Testis (tissue), 2 donors: ENCODE measurements at regions not wholly inside any gene's neighbourhood (a gene's known extent, or its start where the extent isn't known, plus 50 kb on each side); places are given as distances from the start of the nearest gene placed in this dataset.

Experiments used
- POLR2A ChIP-seq: fragments of 450-650 bp; IDR thresholded peaks from one replicate; pipeline ENCODE4 v1.6.1; 2017; ENCODE audit warnings: antibody characterized with exemption, mild to moderate bottlenecking, moderate library complexity
- TF ChIP-seq, protein P1 (sequence below), 3 experiments: fragments of 450-650 bp in 2 of 3; fragments of 200-600 bp in 1 of 3; sonication (generic) in 1 of 3; IDR thresholded peaks; one replicate each; pipeline ENCODE4 v1.5.1; 2016 to 2019; ENCODE audit warnings: antibody characterized with exemption in 3 of 3, mild to moderate bottlenecking in 2 of 3, moderate library complexity in 1 of 3

DNA sequence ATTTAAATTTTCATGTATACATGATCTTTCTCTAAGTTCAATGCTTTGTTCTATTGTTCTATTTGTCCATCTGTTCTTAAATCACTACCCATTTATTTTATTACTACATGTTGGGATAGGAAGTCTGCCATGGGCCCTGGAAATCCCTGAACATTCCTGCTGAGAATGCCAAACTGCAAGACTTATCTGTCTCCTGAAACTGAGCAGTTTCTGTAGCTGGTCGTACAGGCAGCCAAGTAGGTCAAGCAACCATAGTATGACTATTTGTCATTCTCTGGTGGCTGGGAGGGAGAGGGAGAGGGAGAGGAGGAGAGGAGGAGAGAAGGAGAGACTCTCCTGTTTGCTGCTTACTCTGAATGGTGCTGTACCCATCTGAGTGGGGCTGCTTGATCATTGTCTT is 82.8 kb upstream of the SNX19 start:
- TF ChIP-seq, protein P1, sequence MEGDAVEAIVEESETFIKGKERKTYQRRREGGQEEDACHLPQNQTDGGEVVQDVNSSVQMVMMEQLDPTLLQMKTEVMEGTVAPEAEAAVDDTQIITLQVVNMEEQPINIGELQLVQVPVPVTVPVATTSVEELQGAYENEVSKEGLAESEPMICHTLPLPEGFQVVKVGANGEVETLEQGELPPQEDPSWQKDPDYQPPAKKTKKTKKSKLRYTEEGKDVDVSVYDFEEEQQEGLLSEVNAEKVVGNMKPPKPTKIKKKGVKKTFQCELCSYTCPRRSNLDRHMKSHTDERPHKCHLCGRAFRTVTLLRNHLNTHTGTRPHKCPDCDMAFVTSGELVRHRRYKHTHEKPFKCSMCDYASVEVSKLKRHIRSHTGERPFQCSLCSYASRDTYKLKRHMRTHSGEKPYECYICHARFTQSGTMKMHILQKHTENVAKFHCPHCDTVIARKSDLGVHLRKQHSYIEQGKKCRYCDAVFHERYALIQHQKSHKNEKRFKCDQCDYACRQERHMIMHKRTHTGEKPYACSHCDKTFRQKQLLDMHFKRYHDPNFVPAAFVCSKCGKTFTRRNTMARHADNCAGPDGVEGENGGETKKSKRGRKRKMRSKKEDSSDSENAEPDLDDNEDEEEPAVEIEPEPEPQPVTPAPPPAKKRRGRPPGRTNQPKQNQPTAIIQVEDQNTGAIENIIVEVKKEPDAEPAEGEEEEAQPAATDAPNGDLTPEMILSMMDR (IDR thresholded peaks at IDR 0.05), result no peak
- TF ChIP-seq POLR2A, result no peak
